Neural crest cell (in vitro differentiated cells): ENCODE measurements at regions not wholly inside any gene's neighbourhood (a gene's known extent, or its start where the extent isn't known, plus 50 kb on each side); places are given as distances from the start of the nearest gene placed in this dataset.
"Not testable (repeated sequence)": the region's sequence is repeated elsewhere in the genome, so short reads cannot be mapped to it uniquely, and the experiment has no call there.

ENCODE experiments used
- DNase-seq: peaks from one replicate; pipeline ENCODE4 v3.0.0; 2021; ENCODE audit warnings: low read depth, mixed read lengths, low spot score
- H3K27ac Mint-ChIP-seq: one replicate; pipeline ENCODE4 v1.8.0; 2021; ENCODE audit warnings: mild to moderate bottlenecking, mixed read lengths; ENCODE audit not compliant: unreplicated experiment
- H3K27me3 Mint-ChIP-seq: 2 replicates; pipeline ENCODE4 v1.8.0; 2021; ENCODE audit warnings: low read depth, mild to moderate bottlenecking, mixed read lengths
- H3K36me3 Mint-ChIP-seq: 2 replicates; pipeline ENCODE4 v1.8.0; 2021; ENCODE audit warnings: low read depth, mild to moderate bottlenecking, mixed read lengths
- H3K4me1 Mint-ChIP-seq: 2 replicates; pipeline ENCODE4 v1.8.0; 2021; ENCODE audit warnings: mixed read lengths
- H3K4me3 Mint-ChIP-seq: one replicate; pipeline ENCODE4 v1.8.0; 2021; ENCODE audit warnings: mild to moderate bottlenecking, mixed read lengths
- H3K9me3 Mint-ChIP-seq: 2 replicates; pipeline ENCODE4 v1.8.0; 2021; ENCODE audit warnings: mixed read lengths
- TF ChIP-seq, protein P1 (sequence below): fragments of 200-600 bp; sonication (generic); conservative IDR thresholded peaks from 2 replicates; pipeline ENCODE4 v1.5.0; 2021; ENCODE audit warnings: antibody characterized with exemption, mild to moderate bottlenecking

DNA sequence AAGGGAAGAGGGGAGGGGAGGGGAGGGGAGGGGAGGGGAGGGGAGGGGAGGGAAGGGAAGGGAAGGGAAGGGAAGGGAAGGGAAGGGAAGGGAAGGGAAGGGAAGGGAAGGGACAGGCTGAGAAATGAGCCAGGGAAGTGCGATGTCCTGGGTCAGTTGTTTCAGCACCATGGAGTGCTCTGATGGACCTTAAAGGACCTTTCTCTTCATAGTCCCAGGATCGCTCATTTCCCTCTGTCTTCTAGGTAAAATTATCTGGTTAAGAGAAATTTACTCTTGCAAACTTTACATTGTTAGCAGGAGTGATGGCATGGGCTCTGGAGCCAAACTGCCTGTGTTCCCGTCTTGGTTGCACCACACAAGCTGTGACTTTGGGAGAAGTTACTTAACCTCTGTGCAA, 357.8 kb downstream of the MATN1 start:
- TF ChIP-seq, protein P1, sequence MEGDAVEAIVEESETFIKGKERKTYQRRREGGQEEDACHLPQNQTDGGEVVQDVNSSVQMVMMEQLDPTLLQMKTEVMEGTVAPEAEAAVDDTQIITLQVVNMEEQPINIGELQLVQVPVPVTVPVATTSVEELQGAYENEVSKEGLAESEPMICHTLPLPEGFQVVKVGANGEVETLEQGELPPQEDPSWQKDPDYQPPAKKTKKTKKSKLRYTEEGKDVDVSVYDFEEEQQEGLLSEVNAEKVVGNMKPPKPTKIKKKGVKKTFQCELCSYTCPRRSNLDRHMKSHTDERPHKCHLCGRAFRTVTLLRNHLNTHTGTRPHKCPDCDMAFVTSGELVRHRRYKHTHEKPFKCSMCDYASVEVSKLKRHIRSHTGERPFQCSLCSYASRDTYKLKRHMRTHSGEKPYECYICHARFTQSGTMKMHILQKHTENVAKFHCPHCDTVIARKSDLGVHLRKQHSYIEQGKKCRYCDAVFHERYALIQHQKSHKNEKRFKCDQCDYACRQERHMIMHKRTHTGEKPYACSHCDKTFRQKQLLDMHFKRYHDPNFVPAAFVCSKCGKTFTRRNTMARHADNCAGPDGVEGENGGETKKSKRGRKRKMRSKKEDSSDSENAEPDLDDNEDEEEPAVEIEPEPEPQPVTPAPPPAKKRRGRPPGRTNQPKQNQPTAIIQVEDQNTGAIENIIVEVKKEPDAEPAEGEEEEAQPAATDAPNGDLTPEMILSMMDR, result no peak
- no peaks in the 10 kb centered on the region for H3K36me3 Mint-ChIP-seq
- H3K9me3 Mint-ChIP-seq, result no peaks in the 10 kb centered on the region
- no peaks in the 10 kb centered on the region for H3K4me1 Mint-ChIP-seq
- H3K4me3 Mint-ChIP-seq, result no peak overlapping the region
- no peak for DNase-seq
- peaks cover 3% of the 10 kb centered on the region for H3K27me3 Mint-ChIP-seq
- no peak overlapping the region for H3K27ac Mint-ChIP-seq

DNA sequence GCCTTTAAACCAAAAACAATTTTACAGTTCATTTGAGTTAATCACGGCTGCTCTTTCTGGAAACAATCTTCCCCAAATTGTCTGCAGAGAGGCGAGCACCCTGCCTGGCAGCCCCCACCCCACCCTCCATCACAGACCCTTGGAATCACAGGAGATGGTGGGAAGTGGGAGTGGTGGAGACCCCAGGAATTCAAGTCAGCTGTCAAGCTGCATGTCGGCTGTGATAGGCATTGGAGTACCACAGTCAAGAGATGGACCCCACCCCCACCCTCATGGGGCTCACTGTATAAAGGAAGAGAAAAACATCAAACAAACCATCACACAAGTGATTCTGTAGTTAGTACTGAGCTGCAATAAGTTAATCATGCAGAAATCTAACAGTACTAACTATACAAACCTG, 360.4 kb downstream of the MATN1 start:
- TF ChIP-seq, protein P1, result no peak
- peaks cover 3% of the 10 kb centered on the region for H3K27me3 Mint-ChIP-seq
- H3K27ac Mint-ChIP-seq, result no peak overlapping the region

DNA sequence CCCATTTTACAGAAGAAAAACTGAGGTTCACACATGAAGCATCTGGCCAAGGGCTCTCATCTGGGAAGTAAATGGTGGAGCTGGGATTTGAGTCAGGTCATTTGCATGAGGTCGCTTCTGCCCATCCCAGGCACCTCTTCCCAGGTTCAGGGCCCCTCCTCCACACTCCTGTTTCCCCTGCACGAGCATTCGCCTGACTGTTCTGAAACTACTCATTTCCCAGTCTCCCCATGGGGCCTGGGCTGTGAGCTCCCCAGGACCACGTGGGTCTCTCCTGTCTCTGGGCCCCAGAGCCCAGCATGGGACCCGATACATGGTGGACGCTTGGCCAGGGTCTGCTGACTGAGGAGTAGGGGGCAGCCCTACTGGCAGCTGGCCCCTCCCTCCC, 360.8 kb downstream of the MATN1 start:
- no peaks in the 10 kb centered on the region for H3K36me3 Mint-ChIP-seq
- peaks cover 3% of the 10 kb centered on the region for H3K27me3 Mint-ChIP-seq
- TF ChIP-seq, protein P1, result no peak
- H3K27ac Mint-ChIP-seq, result no peak overlapping the region
- no peaks in the 10 kb centered on the region for H3K4me1 Mint-ChIP-seq
- H3K9me3 Mint-ChIP-seq, result no peaks in the 10 kb centered on the region
- DNase-seq, result no peak
- no peak overlapping the region for H3K4me3 Mint-ChIP-seq

More for the DNA sequence above, 360.4 kb downstream of the MATN1 start:
- no peaks in the 10 kb centered on the region for H3K4me1 Mint-ChIP-seq
- H3K9me3 Mint-ChIP-seq, result no peaks in the 10 kb centered on the region
- no peak overlapping the region for H3K4me3 Mint-ChIP-seq
- no peaks in the 10 kb centered on the region for H3K36me3 Mint-ChIP-seq
- DNase-seq, result no peak

GRCh38 chr1:30361890-30362602, 361.3 kb downstream of the MATN1 start:
- H3K27me3 Mint-ChIP-seq, H3K36me3 Mint-ChIP-seq, H3K9me3 Mint-ChIP-seq, H3K27ac Mint-ChIP-seq, H3K4me1 Mint-ChIP-seq, H3K4me3 Mint-ChIP-seq, DNase-seq: not testable (repeated sequence)

DNA sequence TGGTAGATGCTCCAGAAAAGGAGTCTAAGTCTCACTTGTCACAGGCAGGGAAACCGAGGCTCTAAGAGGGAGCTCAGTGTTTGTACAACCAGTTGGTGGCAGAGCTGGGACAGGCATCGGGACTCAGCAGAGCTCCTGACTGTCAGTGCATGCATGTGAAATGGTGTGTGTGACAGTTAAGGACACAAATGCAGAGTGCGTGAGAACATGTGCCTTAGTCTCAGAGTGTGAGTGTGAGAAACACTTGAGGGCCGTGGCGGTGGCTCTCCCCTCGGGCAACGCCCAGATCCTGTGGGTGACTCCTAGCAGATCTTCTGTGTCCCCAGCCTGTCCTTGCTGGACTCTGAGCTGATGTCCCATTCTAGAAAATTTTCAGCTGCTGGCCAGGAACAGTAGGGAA, 362.6 kb downstream of the MATN1 start:
- DNase-seq, result no peak
- peaks cover 3% of the 10 kb centered on the region for H3K27me3 Mint-ChIP-seq
- H3K27ac Mint-ChIP-seq, result no peak overlapping the region
- H3K4me1 Mint-ChIP-seq, result no peaks in the 10 kb centered on the region
- H3K36me3 Mint-ChIP-seq, result no peaks in the 10 kb centered on the region
- H3K9me3 Mint-ChIP-seq, result no peaks in the 10 kb centered on the region
- no peak overlapping the region for H3K4me3 Mint-ChIP-seq
- TF ChIP-seq, protein P1, result no peak

DNA sequence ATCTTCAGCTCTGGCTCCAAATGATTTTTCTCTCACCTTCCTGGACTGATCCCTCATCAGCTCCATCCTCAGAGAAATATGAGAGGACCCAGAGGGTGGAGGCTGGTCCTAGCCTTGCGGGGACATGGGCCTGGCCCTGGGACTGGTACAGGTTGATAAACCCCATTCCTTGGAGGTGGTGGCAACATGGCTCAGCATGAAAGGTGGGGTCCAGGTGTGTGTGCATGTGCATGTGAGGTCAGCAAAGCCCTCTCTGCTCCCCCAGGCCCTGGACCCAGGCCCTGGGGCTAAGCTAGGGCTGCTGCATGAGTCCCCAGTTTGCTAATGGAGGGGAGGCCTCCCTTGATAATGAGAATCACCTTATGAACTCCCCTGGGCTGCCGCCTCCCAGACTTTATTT, 363.1 kb downstream of the MATN1 start:
- no peak overlapping the region for H3K4me3 Mint-ChIP-seq
- TF ChIP-seq, protein P1, result no peak
- H3K4me1 Mint-ChIP-seq, result no peaks in the 10 kb centered on the region
- no peak for DNase-seq
- peaks cover 3% of the 10 kb centered on the region for H3K27me3 Mint-ChIP-seq
- no peaks in the 10 kb centered on the region for H3K36me3 Mint-ChIP-seq
- no peak overlapping the region for H3K27ac Mint-ChIP-seq
- no peaks in the 10 kb centered on the region for H3K9me3 Mint-ChIP-seq
